GM12892 (cell line): ENCODE measurements at regions not wholly inside any gene's neighbourhood (a gene's known extent, or its start where the extent isn't known, plus 50 kb on each side); places are given as distances from the start of the nearest gene placed in this dataset.

ENCODE experiments used
- POLR2A ChIP-seq: IDR thresholded peaks from 2 replicates; pipeline ENCODE4 v1.6.1; 2011; ENCODE audit warnings: low read depth, low read length, control low read depth
- POLR2AphosphoS5 ChIP-seq: IDR thresholded peaks from 2 replicates; pipeline ENCODE4 v1.6.1; 2011; ENCODE audit warnings: low read depth, low read length, control low read depth

DNA sequence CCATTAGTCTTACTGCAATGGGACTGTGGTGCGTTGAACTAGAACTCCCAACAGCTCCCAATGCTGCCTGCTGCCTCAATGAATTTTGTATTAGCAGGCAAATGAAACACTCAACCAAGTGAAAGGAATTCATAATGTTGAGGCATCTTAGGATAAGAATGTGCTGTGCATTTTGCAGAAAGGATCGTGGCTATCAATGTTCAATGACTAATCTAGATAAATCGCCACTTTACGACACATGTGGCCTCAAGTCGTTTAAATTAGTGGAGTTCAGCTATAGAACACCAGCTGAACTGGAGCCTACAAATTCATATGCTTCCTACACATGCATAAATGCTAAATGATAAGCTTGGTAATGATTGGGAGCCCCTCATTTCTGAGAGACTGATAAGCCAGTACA lies 318.4 kb downstream of the PSAT1 start:
- TF ChIP-seq POLR2A (no peak), POLR2AphosphoS5 (no peak)
